GM19395 (cell line): ENCODE measurements at regions not wholly inside any gene's neighbourhood (a gene's known extent, or its start where the extent isn't known, plus 50 kb on each side); places are given as distances from the start of the nearest gene placed in this dataset.

Experiments
- ATAC-seq: cut with Tn5 transposase; IDR thresholded peaks from one replicate; pipeline ENCODE4 v1.9.1; 2021; ENCODE audit warnings: mild to moderate bottlenecking, moderate library complexity; ENCODE audit not compliant: unreplicated experiment

DNA sequence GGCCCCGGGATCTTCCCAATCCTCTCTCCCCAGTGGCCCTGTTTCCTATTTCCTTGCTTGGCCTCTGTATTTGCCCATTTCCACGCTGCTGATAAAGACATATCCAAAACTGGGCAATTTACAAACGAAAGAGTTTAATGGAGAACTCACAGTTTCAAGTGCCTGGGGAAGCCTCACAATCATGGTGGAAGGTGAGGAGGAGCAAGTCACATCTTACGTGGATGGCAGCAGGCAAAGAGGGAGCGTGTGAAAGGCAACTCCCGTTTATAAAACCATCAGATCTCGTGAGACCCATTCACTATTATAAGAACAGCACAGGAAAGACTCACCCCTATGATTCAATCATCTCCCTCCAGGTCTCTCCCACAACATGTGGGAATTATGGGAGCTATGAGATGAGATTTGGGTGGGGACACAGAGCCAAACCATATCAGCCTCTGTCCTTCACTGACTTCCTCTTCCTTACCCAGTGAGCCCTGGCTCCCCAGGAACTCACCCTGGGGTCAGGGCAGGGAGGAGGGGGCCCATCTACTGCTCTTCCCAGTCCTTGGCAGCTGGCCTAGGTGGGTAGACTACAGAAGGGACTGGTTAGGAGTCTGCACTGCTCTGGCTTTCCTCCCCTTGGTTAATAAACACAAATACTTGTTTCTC is 105.8 kb upstream of the MYCN start:
- ATAC-seq, result no peak

DNA sequence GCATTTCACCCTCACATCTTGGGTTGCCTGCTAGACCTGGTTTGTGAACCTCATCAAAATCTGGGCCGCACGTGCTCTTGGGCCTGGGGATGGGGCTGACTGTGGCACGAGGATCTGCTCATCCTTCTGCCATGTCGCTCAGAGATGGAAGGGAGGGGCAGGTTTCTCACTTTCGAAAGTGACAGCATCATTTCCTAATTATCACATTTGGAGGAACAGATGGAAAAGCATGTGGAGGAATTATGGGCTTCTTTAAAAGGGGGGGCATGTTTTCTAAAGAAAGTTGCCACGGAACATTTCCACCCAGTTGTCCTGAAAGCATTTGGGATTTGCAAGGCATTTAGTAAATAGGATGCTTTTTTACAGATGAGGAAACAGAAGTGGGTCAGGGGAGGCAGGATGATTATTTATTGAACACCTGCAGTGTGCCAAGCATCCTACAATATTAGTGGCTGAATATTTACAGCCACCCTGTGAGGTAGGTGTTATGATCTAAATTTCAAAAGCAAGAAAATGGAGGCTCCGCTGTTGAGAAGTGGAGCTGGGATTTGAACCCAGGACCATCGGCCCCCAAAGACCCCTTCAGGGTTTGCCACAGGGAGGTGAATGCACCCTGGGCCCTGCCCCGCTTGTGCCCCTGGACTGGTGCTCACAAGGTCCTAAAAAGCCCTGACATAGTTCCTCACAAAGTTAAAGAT is 104.2 kb upstream of the MYCN start:
- ATAC-seq, result no peak

DNA sequence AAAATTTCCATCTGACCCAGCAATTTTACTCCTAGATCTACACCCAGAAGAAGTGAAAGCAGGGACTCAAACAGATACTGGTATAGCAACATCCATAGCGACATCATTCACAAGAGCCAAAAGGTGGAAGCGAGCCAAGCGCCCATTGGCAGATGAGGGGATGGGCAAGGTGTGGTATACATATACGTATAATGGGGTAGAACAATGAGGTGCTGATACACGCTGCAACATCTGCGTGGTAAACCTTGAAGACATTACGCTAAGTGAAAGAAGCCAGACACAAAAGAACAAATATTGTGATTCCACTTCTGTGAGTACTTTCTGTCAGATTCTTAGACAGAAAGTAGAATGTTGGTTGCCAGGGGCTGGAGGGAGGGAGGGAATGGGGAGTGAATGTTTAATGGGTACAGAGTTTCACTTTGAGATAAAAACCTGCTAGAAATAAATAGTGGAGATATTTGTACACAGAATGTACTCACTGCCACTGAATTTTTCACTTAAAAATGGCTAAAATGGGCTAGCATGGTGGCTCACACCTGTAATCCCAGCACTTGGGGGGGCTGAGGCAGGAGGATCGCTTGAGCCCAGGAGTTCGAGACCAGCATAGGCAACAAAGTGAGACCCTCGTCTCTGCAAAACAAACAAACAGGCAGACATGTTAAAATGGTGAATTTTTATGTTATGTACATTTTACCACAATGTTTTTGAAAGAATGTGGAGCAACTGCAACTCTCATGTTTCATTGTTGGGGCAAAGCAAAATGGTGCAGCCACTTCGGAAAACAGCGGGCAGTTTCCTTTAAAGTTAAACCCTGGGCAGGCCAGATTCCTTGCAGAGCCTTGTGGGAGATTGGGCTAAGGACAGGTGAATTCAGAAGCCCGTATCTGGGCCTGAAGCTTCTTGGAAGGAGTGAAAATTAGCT is 103.4 kb upstream of the MYCN start:
- ATAC-seq, result no peak

DNA sequence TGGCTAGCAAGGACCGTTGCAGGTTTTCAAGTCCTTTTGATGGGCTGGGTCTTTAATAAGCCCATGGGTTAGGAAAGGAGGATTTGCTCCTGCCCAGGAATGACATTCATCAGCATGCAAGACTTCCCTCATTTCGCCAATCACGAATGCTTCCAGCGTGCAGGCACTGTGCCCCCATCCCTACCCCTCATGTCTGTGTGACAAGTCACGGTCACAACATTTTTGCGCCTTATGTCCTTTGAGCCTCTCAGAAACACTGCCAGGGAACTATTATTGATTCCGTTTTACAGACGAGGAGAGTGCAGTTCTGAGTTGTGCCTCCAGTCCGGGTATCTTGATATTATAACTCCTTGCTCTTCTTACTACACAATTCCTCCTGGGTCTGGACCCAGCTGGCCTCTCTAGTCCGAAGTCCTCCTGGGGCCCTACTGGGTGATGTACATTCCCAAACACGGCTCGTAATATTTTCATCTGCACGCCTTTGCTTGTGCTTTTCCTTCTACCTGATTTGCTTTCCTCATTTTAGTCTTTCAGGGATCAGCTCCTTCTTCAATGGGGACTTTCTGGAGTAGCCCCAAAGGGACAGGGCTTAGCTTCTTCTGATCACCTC is 101.8 kb upstream of the MYCN start:
- ATAC-seq, result no peak

DNA sequence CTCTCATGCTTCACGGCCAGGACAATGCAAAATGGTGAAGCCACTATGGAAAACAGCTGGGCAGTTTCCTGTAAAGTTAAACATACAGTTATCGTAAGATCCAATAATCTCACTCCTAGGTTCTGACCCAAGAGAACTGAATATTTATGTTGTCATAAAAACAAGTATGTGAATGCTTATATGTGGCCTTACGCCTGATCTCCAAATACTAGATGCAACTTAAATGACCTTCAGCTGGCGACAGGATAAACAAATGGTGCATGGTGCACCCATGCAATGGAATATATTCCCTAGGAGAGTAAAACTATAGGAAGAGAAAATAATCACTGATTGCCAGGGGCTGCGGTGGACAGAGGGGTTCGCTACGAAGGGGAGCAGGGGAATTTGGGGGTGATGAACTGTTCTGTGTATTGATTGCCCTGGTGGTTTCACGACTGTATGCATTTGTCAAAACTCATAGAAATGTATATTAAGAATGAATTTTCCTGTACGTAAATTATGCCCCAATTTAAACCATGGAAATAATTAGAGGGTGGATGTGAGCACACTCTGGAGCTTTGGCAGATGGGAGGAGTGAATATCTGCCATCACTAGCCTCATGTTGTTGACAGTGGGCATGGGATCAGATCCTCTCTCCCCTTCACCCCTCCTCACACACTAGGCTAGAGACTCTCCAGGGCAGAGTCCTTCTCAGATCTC is 100.8 kb upstream of the MYCN start:
- no peak for ATAC-seq

DNA sequence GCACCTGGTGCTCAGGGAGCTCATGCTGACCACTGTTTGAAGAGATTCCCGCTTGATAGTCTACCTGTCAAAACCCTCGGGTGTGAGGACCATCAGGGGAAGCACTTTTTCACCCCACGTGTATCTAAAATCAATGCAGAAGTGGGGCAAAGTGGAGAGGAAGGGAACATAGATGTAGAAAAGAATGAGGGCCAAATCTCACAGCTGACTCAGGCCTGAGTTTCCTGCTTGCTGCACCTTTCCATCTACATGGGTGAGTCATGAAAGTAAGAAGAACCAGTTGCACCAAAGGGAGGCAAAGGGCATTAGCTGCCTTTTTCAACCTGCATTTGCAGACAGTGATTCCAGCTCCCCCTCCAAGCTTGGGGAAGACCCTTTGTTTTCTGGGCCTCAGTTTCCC is 100.2 kb upstream of the MYCN start:
- no peak for ATAC-seq

DNA sequence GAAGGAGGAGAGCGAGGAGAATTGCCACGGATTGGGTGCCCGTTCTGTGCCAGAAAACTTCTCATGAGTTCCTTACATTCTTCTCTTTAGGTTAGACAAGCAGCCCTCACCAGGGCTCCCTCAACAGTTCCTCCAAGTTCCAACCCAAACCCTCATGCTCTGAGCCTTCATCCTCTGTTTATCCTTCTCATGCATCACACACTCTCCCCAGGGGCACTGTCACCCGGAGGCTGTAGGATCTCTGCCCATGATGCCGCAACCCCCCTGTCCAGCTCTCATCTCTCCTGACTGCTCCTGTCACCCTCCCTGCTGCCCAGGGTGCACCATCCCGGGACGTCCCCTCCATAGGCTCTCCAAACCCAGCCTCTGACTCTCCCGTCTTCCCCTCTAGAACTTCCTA is 99.4 kb upstream of the MYCN start:
- ATAC-seq, result no peak

DNA sequence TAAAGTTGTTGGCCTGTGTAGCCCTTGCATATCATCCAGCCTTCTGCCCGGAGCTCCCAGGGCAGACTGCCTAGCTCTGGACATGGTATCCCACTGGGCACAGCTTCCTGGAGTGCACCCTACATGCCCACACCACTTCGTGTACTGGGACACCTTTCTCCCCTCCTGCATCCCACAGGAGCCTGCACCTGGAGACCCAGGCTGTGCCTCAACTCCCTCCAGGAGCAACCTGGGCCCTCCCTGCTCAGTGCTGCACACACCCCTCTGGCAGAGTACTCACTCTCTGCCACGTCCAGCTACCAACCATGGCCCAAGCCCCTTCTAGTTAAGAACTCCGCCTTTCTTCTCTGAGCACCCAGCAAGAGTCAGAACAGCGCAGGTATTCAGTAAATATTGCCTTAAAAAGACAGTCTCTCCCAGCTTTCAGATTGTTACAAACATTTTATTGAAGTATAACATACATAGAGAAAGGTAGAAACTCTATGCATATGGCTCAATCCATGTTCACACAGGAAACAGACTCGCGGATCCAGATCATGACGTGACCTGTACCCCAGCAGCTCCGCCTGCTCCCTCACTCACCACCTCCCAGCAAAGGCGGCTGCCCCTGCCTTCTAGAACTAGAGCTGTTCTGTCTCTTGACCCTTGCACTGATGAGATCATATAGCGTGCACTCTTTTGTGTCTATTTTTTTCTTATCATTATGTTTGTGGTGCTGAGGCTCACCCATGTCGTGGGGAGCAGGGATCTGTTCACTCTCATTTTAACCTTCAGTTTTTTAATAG is 98.4 kb upstream of the MYCN start:
- ATAC-seq, result no peak

DNA sequence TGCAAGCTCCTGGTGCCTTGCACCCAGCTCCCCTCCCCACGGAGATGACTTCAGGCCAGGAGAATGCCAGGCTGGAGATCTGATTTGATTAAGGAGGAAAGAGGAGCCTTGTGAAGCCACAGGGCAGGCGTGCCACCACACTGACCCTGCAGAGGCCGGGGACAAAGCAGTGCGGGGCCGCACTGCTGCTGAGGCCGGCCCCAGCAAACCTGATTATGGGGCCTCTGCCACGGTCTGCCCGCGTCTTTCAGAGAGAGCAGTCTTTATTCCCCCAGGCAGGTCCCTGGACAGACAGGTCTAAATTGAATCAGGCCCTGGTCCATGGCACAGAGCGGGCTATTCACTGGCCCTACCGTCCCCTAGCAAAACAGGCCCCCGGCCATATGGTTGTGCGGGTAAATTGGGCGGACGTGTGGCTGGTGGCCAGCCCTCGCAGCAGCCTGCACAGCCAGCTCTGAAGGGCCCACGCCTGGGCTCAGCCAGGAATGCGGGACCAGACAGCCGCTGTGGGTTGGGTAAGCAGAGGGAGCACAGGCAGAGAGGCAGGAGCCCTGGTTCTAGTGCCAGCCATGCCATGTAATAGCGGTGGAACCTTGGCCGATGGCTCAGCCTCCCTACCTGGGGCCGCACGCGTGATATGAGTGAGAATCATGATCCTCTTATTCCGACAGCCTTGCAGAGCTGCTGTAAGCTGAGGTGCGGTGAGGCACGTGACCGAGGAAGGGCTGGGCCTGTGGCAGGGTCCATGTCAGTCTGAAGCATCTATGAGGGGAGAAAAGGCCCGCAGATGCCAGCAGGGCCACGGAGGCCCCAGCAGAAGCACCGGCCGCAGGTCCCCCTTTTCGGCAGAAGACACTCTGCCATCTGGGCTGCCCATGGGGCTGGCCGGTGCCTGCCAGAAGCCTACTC is 97.3 kb upstream of the MYCN start:
- no peak for ATAC-seq

DNA sequence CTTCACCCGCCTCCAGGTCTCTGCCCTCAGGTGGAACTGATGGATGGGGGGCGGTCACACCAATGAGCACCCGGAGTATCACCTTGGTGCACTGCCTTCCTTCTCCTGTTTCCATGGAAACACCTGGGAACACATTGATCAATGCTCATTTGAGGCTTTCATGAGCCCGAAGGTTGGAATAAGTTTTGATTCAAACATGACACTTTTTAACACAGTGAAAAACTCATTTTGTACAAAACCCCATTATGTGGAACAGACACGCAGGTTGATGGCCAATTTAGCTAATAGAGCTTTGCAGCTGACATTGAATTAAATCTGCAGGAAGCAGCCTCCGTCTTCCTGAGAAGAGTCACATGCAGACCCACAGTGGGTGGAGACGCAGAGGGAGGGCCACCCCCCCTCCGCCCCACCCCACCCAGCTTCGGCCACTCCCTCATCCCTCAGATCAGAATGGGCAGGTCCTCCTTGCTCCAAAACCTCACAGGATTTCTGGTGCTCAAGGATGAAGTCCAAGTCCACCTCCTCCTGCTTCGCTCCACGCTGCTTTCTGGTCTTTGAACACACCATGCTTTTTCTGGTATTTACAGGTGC is 96.0 kb upstream of the MYCN start:
- no peak for ATAC-seq

DNA sequence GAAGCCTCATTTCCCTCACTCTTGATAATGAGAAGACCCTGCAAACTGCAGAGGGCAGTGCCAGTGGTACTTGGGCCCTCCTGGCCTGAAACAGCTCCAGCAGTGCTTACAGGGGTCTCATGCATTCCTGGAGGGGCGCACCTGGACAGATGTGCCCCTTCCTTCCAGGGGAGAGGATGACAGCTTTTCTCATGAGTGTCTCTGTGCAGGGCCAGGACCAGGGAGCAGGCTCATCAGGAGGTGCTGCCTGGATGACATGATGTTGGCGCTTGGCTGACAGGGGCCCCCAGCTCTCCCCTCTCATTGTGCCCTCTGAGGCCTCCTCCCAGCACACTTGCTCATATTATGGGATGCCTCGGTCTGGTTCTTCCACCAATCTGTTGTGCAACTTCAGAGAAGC is 95.1 kb upstream of the MYCN start:
- ATAC-seq, result no peak

DNA sequence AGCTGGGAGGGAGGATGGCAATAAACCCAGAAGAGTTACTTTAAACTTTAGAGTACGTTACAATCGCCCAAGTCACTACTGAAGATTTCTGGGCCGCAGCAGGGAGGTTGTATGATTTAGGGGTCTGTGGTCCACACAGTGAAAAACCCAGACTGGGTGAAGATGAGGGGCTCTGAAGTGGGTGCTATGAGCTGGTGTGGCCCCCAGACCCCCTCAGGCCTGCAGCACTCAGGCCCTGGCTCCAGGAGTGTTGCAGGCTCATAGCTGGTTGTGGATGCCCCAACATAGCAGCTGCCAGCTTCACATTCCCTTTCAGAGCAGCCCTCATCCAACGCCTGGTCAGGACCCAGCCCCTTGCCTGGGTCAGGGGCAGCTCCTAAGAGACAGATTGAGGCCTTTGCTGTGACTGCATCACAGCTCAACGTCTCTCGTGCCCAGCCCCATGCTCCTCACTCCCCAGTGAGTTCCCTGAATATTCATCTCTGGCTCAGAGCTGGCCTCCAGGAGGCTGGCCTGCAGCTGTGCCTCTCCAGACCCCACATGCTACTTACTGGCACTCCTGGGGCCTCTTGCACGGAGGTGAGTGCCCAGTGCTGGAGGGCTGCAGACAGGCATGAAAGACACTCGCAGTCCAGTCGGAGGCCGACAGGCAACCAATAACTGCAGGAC is 94.5 kb upstream of the MYCN start:
- ATAC-seq, result no peak

DNA sequence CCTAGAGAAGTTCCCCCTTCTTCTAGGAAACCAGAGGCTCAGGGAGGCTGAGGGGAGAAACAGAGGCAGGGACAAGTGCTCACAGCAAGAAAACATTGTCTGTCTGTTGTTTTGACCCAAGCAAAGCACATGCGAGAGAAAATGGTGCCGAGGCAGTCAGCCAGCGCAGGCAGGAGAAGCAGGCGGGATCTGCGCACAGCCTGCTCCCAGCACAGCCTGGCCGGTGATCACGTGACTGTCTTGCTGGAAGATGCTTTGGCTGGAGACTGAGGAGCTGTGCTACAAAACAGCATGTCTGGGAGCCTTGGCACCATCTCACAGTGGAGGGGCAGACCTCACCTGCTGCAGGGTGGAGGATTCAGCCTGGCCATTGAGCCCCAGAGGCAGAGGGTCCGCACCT is 93.7 kb upstream of the MYCN start:
- ATAC-seq, result no peak

DNA sequence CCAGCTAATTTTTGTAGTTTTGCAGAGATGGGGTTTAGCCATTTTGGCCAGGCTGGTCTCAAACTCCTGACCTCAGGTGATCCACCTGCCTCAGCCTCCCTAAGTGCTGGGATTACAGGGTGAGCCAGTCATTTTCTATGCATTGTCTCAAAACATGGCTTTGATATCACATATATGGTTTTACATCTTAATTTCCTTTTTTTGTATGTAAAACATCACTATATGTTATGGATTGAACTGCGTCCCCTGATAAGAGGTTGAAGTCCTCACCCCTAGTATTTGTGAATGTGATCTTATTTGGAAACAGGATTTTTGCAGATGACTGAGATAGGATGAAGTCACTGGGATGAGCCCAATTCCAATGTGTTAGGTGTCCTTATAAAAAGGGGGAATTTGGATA is 89.8 kb upstream of the MYCN start:
- ATAC-seq, result no peak

DNA sequence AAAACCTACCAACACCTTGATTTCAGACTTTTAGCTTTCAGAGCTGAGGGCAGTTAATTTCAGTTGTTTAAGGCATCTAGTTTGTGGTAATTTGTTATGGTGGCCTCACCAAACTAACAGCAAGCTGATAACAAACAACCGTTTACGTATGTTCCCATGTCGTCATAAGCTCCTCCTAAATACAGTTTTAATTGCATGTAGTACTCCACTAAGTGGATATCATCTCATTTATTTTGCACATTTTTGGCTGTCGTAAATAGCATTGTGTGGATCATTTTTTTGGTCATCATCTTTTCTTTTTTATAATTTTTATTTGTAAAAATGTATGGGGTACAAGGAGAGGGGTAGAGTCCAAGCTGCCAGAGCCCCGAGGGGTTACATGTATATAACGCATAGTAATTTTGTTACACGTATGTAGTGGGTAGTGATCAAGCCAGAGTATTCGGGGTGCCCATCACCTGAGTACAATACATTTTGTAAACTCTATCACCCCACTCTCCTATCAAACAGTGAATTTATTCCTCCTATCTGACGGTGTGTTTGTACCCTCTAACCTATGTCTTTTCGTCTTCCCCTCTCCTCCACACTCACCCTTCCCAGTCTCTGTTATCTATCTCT is 89.2 kb upstream of the MYCN start:
- ATAC-seq, result no peak

DNA sequence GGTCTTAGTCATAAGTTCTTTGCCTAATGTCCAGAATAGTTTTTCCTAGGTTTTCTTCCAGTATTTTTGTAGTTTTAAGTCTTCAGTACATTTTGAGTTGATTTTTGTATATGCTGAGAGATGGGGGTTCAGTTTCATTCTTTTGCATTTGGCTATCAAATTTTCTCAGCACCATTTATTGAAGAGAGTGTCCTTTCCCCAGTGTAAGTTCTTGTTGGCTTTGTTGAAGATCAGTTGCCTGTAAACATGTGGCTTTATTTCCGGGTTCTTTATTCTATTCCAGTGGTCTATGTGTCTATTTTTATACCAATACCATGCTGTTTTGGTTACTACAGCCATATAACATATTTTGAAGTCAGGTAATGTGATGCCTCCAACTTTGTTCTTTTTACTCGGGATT is 87.5 kb upstream of the MYCN start:
- ATAC-seq, result no peak

DNA sequence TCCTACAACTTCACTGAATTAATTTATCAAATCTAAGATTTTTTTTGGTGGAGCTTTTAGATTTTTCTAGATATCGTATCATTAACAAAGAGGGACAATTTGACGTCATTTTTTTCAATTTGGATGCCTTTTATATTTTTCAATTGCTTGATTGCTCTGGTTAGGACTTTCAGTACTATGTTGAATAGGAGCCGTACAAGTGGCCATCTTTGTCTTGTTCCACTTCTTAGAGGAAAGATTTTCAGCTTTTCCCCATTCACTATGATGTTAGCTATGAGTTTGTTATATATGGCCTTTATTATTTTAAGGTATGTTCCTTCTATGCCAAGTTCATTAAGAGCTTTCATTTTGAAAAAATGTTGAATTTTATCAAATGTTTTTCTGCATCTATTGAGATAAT is 86.4 kb upstream of the MYCN start:
- no peak for ATAC-seq

DNA sequence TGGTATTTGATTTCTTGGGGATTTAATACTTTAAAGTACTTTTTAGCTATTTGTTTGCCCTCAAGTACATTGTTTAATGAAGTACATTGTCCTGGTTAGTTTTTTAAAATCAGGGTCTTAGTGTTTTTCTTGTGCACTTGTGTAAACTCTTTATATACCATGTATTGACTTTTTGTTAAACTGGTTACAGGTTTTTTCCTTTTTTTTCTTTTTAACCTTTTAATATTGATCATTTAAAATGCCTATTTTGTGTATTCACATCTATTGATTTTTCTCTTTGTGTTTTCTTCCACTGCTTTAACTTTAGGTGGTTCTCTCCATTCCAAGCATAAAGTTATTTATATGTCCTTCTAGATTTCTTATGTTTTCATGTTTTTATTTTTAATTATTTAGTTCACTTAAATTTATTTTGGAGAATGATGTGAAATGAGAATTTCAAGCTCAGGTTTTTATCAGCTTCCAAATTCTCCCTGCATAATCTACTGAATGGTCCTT is 84.5 kb upstream of the MYCN start:
- ATAC-seq, result no peak
